ENCODE measurements at regions not wholly inside any gene's neighbourhood (a gene's known extent, or its start where the extent isn't known, plus 50 kb on each side); places are given as distances from the start of the nearest gene placed in this dataset.

- TF ChIP-seq CTCF (conservative IDR thresholded peaks at IDR 0.05; ENCODE audit: low read depth, low read length) (no peak), EZH2 (IDR thresholded peaks at IDR 0.05; ENCODE audit: borderline replicate concordance, low read depth, low read length, poor library complexity, severe bottlenecking) (no peak)
Measured at GRCh38 chr1:99507906-99508732, 137.8 kb upstream of the PALMD start.

All from A673 (cell line).